Skeletal muscle satellite cell (primary cell): ENCODE measurements at regions not wholly inside any gene's neighbourhood (a gene's known extent, or its start where the extent isn't known, plus 50 kb on each side); places are given as distances from the start of the nearest gene placed in this dataset.

Experiments used
- H3K27me3 ChIP-seq: 2 replicates; pipeline ENCODE4 v1.7.0; 2013; ENCODE audit warnings: low read length; ENCODE audit not compliant: control insufficient read depth, insufficient read depth
- H3K36me3 ChIP-seq: 2 replicates; pipeline ENCODE4 v1.7.0; 2013; ENCODE audit warnings: mild to moderate bottlenecking, control low read depth, low read length; ENCODE audit not compliant: insufficient read depth
- H3K4me1 ChIP-seq: 2 replicates; pipeline ENCODE4 v1.7.0; 2013; ENCODE audit warnings: low read length; ENCODE audit not compliant: control insufficient read depth, insufficient read depth
- H3K4me2 ChIP-seq: 2 replicates; pipeline ENCODE4 v1.7.0; 2013; ENCODE audit warnings: mild to moderate bottlenecking, low read length
- H3K4me3 ChIP-seq: 2 replicates; pipeline ENCODE4 v1.7.0; 2013; ENCODE audit warnings: low read length
- H3K9ac ChIP-seq: 2 replicates; pipeline ENCODE4 v1.7.0; 2013; ENCODE audit warnings: mild to moderate bottlenecking, low read depth, low read length, moderate library complexity
- H3K9me3 ChIP-seq: replicated peaks from 2 replicates; pipeline ENCODE4 v1.7.0; 2013; ENCODE audit warnings: mild to moderate bottlenecking, control low read depth, low read length

- H3K9me3 ChIP-seq = no peaks in the 10 kb centered on the region
- no peak overlapping the region for H3K4me2 ChIP-seq
Observed at GRCh38 chr6:147029923-147030322, 174.3 kb upstream of the STXBP5 start.

GRCh38 chr6:147033267-147033666, 170.9 kb upstream of the STXBP5 start:
- Histone ChIP-seq H3K4me1 (no peaks in the 10 kb centered on the region), H3K27me3 (no peaks in the 10 kb centered on the region), H3K36me3 (no peaks in the 10 kb centered on the region), H3K9ac (no peak overlapping the region), H3K4me2 (no peak overlapping the region), H3K4me3 (no peak overlapping the region), H3K9me3 (no peaks in the 10 kb centered on the region)

More at GRCh38 chr6:147029923-147030322, 174.3 kb upstream of the STXBP5 start:
- Histone ChIP-seq H3K9ac (no peak overlapping the region), H3K36me3 (no peaks in the 10 kb centered on the region), H3K4me1 (no peaks in the 10 kb centered on the region), H3K4me3 (no peak overlapping the region), H3K27me3 (no peaks in the 10 kb centered on the region)

- Histone ChIP-seq H3K4me3 (no peak overlapping the region), H3K27me3 (no peaks in the 10 kb centered on the region), H3K4me2 (no peak overlapping the region), H3K9me3 (no peaks in the 10 kb centered on the region), H3K9ac (no peak overlapping the region), H3K4me1 (peaks cover 5% of the 10 kb centered on the region), H3K36me3 (no peaks in the 10 kb centered on the region)
Observed at GRCh38 chr6:147035886-147036285, 168.3 kb upstream of the STXBP5 start.

- Histone ChIP-seq H3K9ac (no peak overlapping the region), H3K4me1 (peaks cover 5% of the 10 kb centered on the region), H3K36me3 (no peaks in the 10 kb centered on the region), H3K27me3 (no peaks in the 10 kb centered on the region), H3K9me3 (no peaks in the 10 kb centered on the region), H3K4me2 (no peak overlapping the region), H3K4me3 (no peak overlapping the region)
Observed at GRCh38 chr6:147037881-147038280, 166.3 kb upstream of the STXBP5 start.

GRCh38 chr6:147040121-147040910, 163.9 kb upstream of the STXBP5 start:
- Histone ChIP-seq H3K4me1 (peaks cover 5% of the 10 kb centered on the region), H3K9me3 (peaks cover 7% of the 10 kb centered on the region), H3K4me3 (no peak overlapping the region)

GRCh38 chr6:147042679-147043078, 161.5 kb upstream of the STXBP5 start:
- peaks cover 5% of the 10 kb centered on the region for H3K4me1 ChIP-seq
- no peaks in the 10 kb centered on the region for H3K36me3 ChIP-seq

More at GRCh38 chr6:147040121-147040910, 163.9 kb upstream of the STXBP5 start:
- H3K27me3 ChIP-seq = no peaks in the 10 kb centered on the region
- no peak overlapping the region for H3K4me2 ChIP-seq
- no peaks in the 10 kb centered on the region for H3K36me3 ChIP-seq
- H3K9ac ChIP-seq = no peak overlapping the region

GRCh38 chr6:147043994-147044477, 160.2 kb upstream of the STXBP5 start:
- Histone ChIP-seq H3K4me3 (no peak overlapping the region), H3K4me2 (no peak overlapping the region), H3K27me3 (no peaks in the 10 kb centered on the region), H3K4me1 (peaks cover 5% of the 10 kb centered on the region), H3K9ac (no peak overlapping the region), H3K36me3 (no peaks in the 10 kb centered on the region), H3K9me3 (peaks cover 7% of the 10 kb centered on the region)

More at GRCh38 chr6:147042679-147043078, 161.5 kb upstream of the STXBP5 start:
- H3K4me3 ChIP-seq = no peak overlapping the region
- peaks cover 7% of the 10 kb centered on the region for H3K9me3 ChIP-seq
- no peaks in the 10 kb centered on the region for H3K27me3 ChIP-seq
- H3K9ac ChIP-seq = no peak overlapping the region
- H3K4me2 ChIP-seq = no peak overlapping the region

GRCh38 chr6:147046141-147046877, 157.9 kb upstream of the STXBP5 start:
- no peaks in the 10 kb centered on the region for H3K27me3 ChIP-seq
- H3K9ac ChIP-seq = no peak overlapping the region
- H3K9me3 ChIP-seq = peaks cover 7% of the 10 kb centered on the region
- no peak overlapping the region for H3K4me2 ChIP-seq
- no peaks in the 10 kb centered on the region for H3K4me1 ChIP-seq
- no peaks in the 10 kb centered on the region for H3K36me3 ChIP-seq
- no peak overlapping the region for H3K4me3 ChIP-seq

- H3K36me3 ChIP-seq = no peaks in the 10 kb centered on the region
- no peak overlapping the region for H3K4me3 ChIP-seq
- H3K9me3 ChIP-seq = peaks cover 4% of the 10 kb centered on the region
- no peak overlapping the region for H3K9ac ChIP-seq
- no peaks in the 10 kb centered on the region for H3K27me3 ChIP-seq
- H3K4me1 ChIP-seq = no peaks in the 10 kb centered on the region
- no peak overlapping the region for H3K4me2 ChIP-seq
Observed at GRCh38 chr6:147048930-147049329, 155.3 kb upstream of the STXBP5 start.

- Histone ChIP-seq H3K4me1 (no peaks in the 10 kb centered on the region), H3K4me3 (no peak overlapping the region), H3K4me2 (no peak overlapping the region), H3K36me3 (no peaks in the 10 kb centered on the region), H3K9ac (no peak overlapping the region), H3K9me3 (no peaks in the 10 kb centered on the region), H3K27me3 (no peaks in the 10 kb centered on the region)
Observed at GRCh38 chr6:147053311-147053921, 150.8 kb upstream of the STXBP5 start.

GRCh38 chr6:147054158-147054557, 150.1 kb upstream of the STXBP5 start:
- Histone ChIP-seq H3K4me2 (no peak overlapping the region), H3K9ac (no peak overlapping the region), H3K9me3 (no peaks in the 10 kb centered on the region), H3K27me3 (no peaks in the 10 kb centered on the region), H3K4me1 (no peaks in the 10 kb centered on the region), H3K4me3 (no peak overlapping the region), H3K36me3 (no peaks in the 10 kb centered on the region)
